ENCODE measurements at regions not wholly inside any gene's neighbourhood (a gene's known extent, or its start where the extent isn't known, plus 50 kb on each side); places are given as distances from the start of the nearest gene placed in this dataset.
A peak's percentile ranks its signal among the peaks of the same experiment; 100 is the strongest.
"Not testable (repeated sequence)": the region's sequence is repeated elsewhere in the genome, so short reads cannot be mapped to it uniquely, and the experiment has no call there.

DNA sequence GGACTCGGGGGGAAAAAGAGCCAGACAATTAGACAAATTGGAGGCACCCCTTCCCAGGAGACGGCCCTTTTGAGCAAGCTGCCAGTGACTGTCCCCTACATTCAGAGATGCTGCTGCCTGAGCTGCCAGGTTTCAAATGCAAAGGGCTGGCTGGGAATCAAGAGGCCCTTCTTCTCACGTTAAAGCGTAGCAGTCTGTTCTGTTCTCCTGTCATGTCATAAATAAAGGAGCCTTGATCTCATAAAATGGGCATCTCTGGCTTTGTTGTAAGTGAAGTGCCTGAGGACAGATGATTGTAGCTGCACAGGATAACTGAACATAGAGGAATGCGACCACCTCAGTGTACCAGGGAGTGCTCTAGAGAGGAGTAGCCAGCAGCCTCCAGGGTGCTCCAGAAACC, 917.9 kb downstream of the GRID1 start:
- intact Hi-C loops (cut with DNase I) = no loop called here
- no peak for DNase-seq
- no peak for ATAC-seq

DNA sequence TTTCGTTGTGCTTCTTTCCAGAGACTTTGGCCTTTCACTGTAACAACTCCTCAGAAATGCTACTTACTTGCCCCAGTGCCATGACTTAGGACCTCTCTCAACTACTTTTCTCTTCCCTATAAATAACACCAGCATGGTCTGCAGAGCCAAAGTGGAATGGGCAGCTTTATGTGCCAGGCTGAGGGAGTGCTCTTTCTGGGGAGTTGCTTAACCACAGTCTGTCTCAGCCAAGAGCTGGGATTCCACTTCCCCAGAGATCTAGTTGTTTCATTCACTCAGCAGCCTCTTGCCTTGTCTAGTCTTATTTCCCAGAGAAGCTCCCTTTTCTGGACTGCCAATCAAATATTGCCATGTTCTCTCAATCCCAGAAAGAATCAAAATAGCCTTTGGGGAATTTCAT, 912.2 kb downstream of the GRID1 start:
- DNase-seq = no peak
- ATAC-seq = peak; percentile 23 to 61
- intact Hi-C loops (cut with DNase I) = no loop called here

DNA sequence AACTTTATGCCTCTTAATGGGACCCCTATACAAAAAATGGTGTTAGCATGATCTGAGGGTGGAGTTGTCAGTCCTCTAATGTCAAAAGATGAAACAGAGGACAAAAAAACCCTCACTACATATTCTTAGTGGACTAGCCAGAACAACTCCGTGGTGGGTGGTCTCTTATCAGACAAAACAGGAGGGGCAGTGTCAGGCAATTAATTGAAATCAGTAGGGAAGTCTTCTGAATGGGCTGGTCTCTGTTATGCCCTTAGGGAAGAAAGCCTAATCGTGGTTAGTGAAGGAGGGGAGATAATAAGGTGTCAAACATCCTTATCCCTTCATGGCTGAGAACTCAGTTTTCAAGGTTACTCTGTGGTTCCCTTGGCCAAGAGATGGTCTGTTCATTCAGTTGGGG, 909.4 kb downstream of the GRID1 start:
- intact Hi-C loops (cut with DNase I) = no loop called here
- ATAC-seq (no peak), DNase-seq (no peak)

GRCh38 chr10:85458324-85458723, 908.3 kb downstream of the GRID1 start:
- intact Hi-C loops (cut with DNase I) = no loop called here
- DNase-seq (no peak), ATAC-seq (no peak)

- no peak for ATAC-seq
- intact Hi-C loops (cut with DNase I) = no loop called here
- DNase-seq = no peak
Measured at GRCh38 chr10:85459906-85460305, 906.7 kb downstream of the GRID1 start.

DNA sequence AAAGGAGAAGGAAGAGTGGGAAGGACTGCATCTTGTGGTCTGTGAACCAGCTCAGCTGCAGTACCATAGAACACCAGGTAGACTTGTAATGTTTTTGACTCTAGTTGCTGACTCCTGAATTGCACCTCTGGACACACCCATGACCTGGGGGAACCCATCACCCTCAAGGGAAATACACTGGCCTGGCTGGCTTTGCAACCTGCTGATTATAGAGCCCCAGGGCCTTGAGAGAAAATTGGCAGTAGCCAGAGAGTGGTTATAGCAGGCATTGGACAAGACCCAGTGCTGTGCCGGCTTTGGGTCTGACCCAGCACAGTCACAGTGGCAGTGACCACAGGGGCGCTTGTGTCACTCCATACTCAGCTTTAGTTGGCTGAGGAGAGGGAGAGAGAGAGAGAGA, 902.3 kb downstream of the GRID1 start:
- ATAC-seq = no peak
- intact Hi-C loops (cut with DNase I) = no loop called here
- DNase-seq = no peak

DNA sequence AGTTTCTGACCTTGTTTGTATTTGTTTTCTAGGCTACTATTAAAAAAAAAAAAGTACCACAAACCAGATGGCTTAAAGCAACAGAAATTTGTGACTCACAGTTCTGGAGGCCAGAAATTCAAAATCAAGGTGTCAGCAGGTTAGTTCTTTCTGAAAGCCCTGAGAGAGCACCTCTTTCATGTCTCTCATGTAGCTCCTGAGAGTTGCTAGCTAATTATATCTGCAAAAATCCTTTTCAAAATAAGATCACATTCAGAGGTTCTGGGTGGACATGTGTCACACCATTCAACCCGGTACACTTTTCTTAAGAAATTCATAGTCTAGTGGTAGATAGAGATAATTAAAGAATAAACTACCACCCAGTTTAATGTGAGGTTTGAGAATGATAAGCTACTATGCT, 888.6 kb downstream of the GRID1 start:
- DNase-seq (no peak), ATAC-seq (no peak)
- intact Hi-C loops (cut with DNase I) = no loop called here

DNA sequence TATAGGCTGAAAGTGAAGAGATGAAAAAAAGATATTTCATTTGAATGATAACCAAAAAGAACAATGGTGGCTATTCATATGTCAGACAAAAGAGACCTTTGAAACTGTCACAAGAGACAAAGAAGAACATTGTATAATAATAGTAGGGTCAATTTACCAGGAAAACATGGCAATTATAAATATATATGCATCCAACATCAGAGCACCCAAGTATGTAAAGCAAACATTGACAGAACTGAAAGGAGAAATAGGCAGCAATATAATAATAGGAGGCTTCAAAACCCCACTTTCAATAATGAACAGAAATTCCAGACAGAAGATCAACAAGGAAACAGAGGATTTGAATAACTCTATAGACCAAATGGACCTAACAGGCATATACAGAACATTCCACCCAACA, 876.2 kb downstream of the GRID1 start:
- ATAC-seq (no peak), DNase-seq (no peak)
- intact Hi-C loops (cut with DNase I) = no loop called here

GRCh38 chr10:85491652-85492051, 874.9 kb downstream of the GRID1 start:
- no peak for ATAC-seq
- DNase-seq = no peak
- intact Hi-C loops (cut with DNase I) = no loop called here

- DNase-seq (no peak), ATAC-seq (no peak)
- intact Hi-C loops (cut with DNase I) = no loop called here
Measured at GRCh38 chr10:85492684-85493083, 873.9 kb downstream of the GRID1 start.

DNA sequence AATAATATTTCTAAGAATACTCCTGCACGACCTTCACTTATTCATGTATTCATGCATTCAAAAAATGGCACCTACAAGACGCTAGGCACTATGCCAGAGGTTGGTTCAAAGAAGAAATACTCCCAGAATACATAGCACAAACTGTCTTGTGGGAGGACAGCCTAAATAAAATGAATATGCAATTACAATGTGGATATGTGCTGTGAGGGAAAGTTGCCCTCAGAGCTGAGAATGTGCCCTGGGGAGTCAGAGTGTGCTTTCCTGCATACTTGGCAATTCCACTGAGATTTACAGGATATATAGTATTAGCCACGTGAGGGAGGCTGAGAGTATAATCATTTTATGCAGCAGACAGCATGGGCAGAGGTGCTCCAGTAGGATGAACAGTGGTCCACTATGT, 872.9 kb downstream of the GRID1 start:
- intact Hi-C loops (cut with DNase I) = no loop called here
- DNase-seq = no peak
- ATAC-seq = no peak

GRCh38 chr10:85504641-85505040, 862.0 kb downstream of the GRID1 start:
- intact Hi-C loops (cut with DNase I); DNase-seq; ATAC-seq: not testable (repeated sequence)

DNA sequence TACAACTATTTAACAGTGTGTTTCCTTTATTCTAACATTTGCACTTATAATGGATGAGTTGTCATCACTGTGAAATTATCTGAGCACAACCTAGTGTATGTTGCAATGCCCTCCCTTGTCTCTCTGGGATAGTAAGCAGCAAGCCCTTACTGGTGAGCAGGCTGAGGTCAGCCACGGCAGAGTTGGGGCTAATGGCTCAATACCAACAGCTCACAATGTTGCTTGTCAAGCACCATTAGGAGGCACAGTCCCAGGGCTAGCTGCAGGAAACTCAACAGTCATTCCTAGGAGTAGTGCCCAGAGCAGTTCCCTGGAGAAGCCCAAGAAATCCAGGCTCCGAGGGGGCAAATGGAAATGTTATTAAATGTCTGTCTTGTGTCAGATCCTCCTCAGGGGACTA, 858.4 kb downstream of the GRID1 start:
- ATAC-seq (peak in 1 of 2 donors; percentile 30), DNase-seq (no peak)
- intact Hi-C loops (cut with DNase I) = no loop called here

- DNase-seq = no peak
- no peak for ATAC-seq
- intact Hi-C loops (cut with DNase I) = no loop called here
Measured at GRCh38 chr10:85510682-85511081, 855.9 kb downstream of the GRID1 start.

DNA sequence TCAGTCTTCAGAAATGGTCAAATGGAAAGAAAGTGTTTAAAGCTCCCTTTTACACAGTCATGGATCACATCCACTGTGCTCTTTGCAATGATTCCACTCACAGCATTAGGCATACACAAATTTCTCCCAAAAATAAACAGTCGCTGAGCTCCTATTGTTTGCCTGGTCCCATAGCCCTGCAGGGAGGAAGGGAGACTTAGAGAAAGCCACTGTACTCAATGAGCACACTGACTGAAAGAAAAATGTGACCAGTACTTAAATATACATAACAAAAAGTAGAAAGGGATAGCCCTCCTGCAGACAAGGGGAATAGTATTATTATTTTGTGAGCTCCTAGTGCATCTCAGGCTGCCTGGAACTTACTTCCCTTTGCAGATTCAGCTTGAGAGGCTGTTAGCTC, 853.2 kb downstream of the GRID1 start:
- intact Hi-C loops (cut with DNase I) = no loop called here

DNA sequence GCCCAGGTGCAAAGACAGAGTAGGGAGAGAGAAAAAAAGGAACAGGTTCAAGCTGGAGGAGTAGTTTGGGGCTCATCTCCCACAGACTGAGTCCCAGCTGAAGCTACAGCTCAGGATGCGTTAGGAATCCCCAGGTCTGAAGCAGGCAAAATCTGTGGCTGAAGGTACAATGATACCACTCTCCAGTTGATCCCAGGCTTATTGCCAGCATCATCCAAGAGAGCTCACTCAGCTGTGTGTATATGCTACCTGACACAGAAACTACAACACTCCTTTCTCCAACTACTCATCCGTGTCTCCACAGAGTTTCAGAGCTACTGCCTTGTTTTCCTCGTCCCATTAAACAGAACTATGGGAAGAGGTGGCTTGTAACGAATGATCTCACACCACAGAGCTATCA, 851.3 kb downstream of the GRID1 start:
- DNase-seq = no peak
- no peak for ATAC-seq
- intact Hi-C loops (cut with DNase I) = no loop called here

More for the DNA sequence above, 853.2 kb downstream of the GRID1 start:
- DNase-seq = no peak
- no peak for ATAC-seq

DNA sequence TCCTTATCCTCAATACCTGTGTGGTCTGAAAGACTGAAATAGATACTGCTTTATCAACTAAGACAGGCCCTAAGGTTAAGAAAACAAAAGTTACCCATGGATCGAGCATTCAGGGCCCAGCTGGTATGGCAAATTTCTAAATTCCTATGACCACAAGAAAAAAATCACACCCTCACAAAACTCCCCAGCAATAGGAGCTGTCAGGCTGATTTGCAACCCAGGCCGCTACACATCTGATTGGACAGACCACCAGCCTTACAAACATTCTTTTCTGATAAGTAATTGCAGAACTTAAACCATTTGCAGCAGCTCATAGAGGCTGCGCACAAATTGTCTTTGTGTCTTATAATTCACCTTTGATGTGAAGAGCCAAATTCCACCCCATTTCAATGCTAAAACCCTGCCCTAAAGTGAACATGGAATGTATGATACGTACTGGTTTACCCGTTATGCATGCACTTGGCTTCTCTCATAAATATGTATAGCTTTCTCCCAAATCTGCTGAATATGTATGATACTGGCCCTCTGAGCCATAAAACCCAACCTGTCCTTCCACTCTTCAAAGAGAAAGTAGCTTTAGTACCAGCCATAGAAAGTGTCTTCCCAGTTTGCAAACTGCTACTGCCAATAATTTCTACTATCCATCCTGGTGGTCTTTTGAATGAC, 842.5 kb downstream of the GRID1 start:
- DNase-seq (no peak), ATAC-seq (peak in 1 of 2 donors; percentile 29)
- intact Hi-C loops (cut with DNase I) = no loop called here

DNA sequence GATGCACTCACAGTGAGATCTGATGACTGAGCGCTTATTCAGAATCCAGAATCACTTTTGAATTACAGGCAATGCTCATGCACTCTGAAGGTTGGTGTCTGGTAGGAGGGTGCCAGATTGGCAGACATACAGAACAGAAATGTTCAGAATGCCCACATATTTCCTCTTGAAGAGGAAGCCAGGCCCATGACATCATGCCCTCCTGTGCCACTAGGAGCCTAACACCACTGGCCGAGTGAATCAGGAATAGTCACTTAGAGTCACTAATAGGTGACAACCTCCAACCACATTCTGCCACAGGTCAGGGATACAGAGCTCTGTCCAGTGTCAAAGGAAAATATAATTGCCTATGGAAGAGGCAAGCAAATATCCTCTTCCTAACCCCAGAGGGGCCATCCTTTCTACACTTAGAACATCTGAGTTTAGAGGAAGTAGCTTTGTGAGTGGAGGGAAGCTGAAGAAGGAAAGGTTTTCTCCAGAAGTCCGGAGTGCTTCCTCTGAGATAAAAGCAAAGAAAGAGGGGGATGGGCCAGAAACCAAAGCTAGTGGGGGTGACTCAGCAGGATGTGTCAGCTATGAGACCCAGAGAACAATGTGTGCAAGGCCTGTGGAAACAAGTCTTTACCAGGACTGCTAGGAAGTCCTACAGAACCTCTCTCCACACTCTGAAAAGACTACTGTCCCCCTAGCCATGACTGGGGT, 838.8 kb downstream of the GRID1 start:
- ATAC-seq = no peak
- intact Hi-C loops (cut with DNase I) = no loop called here
- no peak for DNase-seq

- no peak for ATAC-seq
- intact Hi-C loops (cut with DNase I) = no loop called here
- no peak for DNase-seq
Measured at GRCh38 chr10:85528318-85528652, 838.3 kb downstream of the GRID1 start.

DNA sequence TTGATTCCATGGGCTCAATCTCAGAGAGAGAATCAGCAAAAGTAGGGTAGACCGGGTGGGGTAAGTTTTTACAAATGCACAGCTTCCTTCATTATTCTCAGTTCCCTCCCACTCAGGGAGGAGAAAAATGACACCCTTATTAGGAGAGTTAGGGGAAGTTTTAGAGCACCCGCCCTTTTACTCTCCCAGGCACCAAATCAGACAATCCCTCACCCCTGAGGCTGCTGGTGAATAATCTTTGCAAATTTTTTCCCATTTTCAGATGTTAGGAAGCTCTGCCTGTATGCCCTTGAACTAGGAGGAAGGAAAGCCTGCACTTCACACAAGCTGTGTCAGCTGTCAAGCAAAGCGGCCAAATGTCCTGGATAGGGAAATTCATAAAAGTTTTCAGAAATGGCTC, 834.9 kb downstream of the GRID1 start:
- intact Hi-C loops (cut with DNase I) = no loop called here
- DNase-seq (no peak), ATAC-seq (no peak)

GRCh38 chr10:85532773-85533172, 833.8 kb downstream of the GRID1 start:
- DNase-seq = no peak
- no peak for ATAC-seq
- intact Hi-C loops (cut with DNase I) = no loop called here

All from left cardiac atrium (tissue), 4 donors.